GM12878 (cell line): ENCODE measurements at regions not wholly inside any gene's neighbourhood (a gene's known extent, or its start where the extent isn't known, plus 50 kb on each side); places are given as distances from the start of the nearest gene placed in this dataset.

Source experiments
- ATAC-seq: fragments of 200-7000 bp; cut with Tn5 transposase; 3 replicates; pipeline ENCODE4 v1.9.1; 2020; ENCODE audit warnings: mild to moderate bottlenecking, moderate library complexity
- BruUV-seq: library from RNA; stranded (reverse); fragments of 400-500 nt; replicated peaks from 2 replicates; lab custom pipeline; 2021; lab: Mats Ljungman, UMichigan
- CTCF ChIA-PET: fragments of 300-600 bp; sonication (Branson Sonifier 250); formaldehyde crosslinking; extraction: SDS; loops from one replicate; lab custom pipeline; 2021; ENCODE audit warnings: inconsistent platforms; lab: Yijun Ruan, JAX
- POLR2A ChIA-PET: fragments of 350-600 bp; formaldehyde crosslinking; extraction: SDS; loops from one replicate; lab custom pipeline; 2021; ENCODE audit warnings: inconsistent platforms; lab: Charles Lee
- RAD21 ChIA-PET: fragments of 300-600 bp; sonication (Branson Sonifier 250); formaldehyde crosslinking; loops from one replicate; lab custom pipeline; 2023; ENCODE audit warnings: antibody characterized with exemption; ENCODE audit not compliant: unreplicated experiment; lab: Charles Lee
- SMC1A ChIA-PET: fragments of 300-600 bp; sonication (Branson Sonifier 250); formaldehyde crosslinking; loops from one replicate; lab custom pipeline; 2023; ENCODE audit not compliant: unreplicated experiment, uncharacterized antibody; lab: Charles Lee
- DNase-seq: peaks from one replicate; pipeline ENCODE4 v3.0.0-alpha.2; 2011; ENCODE audit warnings: low read depth, low spot score
- FAIRE-seq: peaks from 3 replicates; lab custom pipeline; 2011; peaks lifted over from hg19 to GRCh38; lab: Jason Lieb, UNC
- H2AFZ ChIP-seq: 2 replicates; pipeline ENCODE4 v1.6.0; 2011; ENCODE audit warnings: low read depth, low read length, control low read depth; ENCODE audit not compliant: control insufficient read depth
- H3K27ac ChIP-seq: 2 replicates; pipeline ENCODE4 v1.5.1; 2011; ENCODE audit warnings: control low read depth; ENCODE audit not compliant: control insufficient read depth, insufficient read depth
- H3K27me3 ChIP-seq, 2 experiments: replicated peaks in 1 of 2; 2 replicates each; pipeline versions ENCODE4 v1.6.0 to v1.6.1; 2011; ENCODE audit warnings: low read length in 1 of 2; ENCODE audit not compliant: control insufficient read depth in 2 of 2, insufficient read depth in 2 of 2
- H3K36me3 ChIP-seq, 2 experiments: 2 replicates each; pipeline ENCODE4 v1.5.1; 2011; ENCODE audit warnings: low read length in 1 of 2; ENCODE audit not compliant: control insufficient read depth in 2 of 2, insufficient read depth in 2 of 2
- H3K4me1 ChIP-seq: 2 replicates; pipeline ENCODE4 v1.6.1; 2011; ENCODE audit warnings: mild to moderate bottlenecking, low read length, moderate library complexity, mixed read lengths; ENCODE audit not compliant: control insufficient read depth, insufficient read depth
- H3K4me2 ChIP-seq: 2 replicates; pipeline ENCODE4 v1.6.0; 2011; ENCODE audit warnings: control low read depth; ENCODE audit not compliant: control insufficient read depth, insufficient read depth
- H3K4me3 ChIP-seq: fragments of 200-600 bp; sonication (generic); 2 replicates; pipeline ENCODE4 v1.5.1; 2016
- H3K79me2 ChIP-seq: 2 replicates; pipeline ENCODE4 v1.6.0; 2011; ENCODE audit warnings: low read length; ENCODE audit not compliant: control insufficient read depth, insufficient read depth
- H3K9ac ChIP-seq: 2 replicates; pipeline ENCODE4 v1.8.0; 2011; ENCODE audit warnings: low read length, control low read depth, mixed read lengths; ENCODE audit not compliant: control insufficient read depth, insufficient read depth
- H3K9me3 ChIP-seq: replicated peaks from 3 replicates; pipeline ENCODE4 v1.5.1; 2011; ENCODE audit warnings: mild to moderate bottlenecking, low read length; ENCODE audit not compliant: control insufficient read depth, insufficient read depth
- H4K20me1 ChIP-seq: 2 replicates; pipeline ENCODE4 v1.6.0; 2011; ENCODE audit not compliant: control insufficient read depth, insufficient read depth
- ATF7 ChIP-seq: fragments of 450-650 bp; IDR thresholded peaks from 2 replicates; pipeline ENCODE4 v1.6.1; 2016; ENCODE audit warnings: low read depth, mild to moderate bottlenecking
- BHLHE40 ChIP-seq, 2 experiments: fragments of 450-650 bp in 1 of 2; IDR thresholded peaks; 2 replicates each; pipeline ENCODE4 v1.6.1; 2011 to 2017; ENCODE audit warnings: low read depth in 2 of 2, borderline replicate concordance in 1 of 2, improper control_type of control experiment in 1 of 2, low read length in 1 of 2, mild to moderate bottlenecking in 1 of 2
- CHD1 ChIP-seq: IDR thresholded peaks from 2 replicates; pipeline ENCODE4 v1.6.1; 2012; ENCODE audit warnings: low read depth, low read length, improper control_type of control experiment
- IRF4 ChIP-seq: IDR thresholded peaks from 2 replicates; pipeline ENCODE4 v1.6.1; 2011; ENCODE audit warnings: low read depth, low read length
- KAT2A ChIP-seq: conservative IDR thresholded peaks from 2 replicates; pipeline ENCODE4 v1.6.1; 2011; ENCODE audit warnings: low read depth, low read length; ENCODE audit not compliant: control insufficient read depth
- MAX ChIP-seq: IDR thresholded peaks from 2 replicates; pipeline ENCODE4 v1.6.1; 2012; ENCODE audit warnings: low read depth, low read length, improper control_type of control experiment
- NR2C2 ChIP-seq: IDR thresholded peaks from 2 replicates; pipeline ENCODE4 v1.6.1; 2011; ENCODE audit warnings: borderline replicate concordance, low read depth; ENCODE audit not compliant: control insufficient read depth, insufficient read length
- NRF1 ChIP-seq: conservative IDR thresholded peaks from 2 replicates; pipeline ENCODE4 v1.6.1; 2011; ENCODE audit warnings: mild to moderate bottlenecking, low read depth, low read length, improper control_type of control experiment
- POLR2AphosphoS2 ChIP-seq: IDR thresholded peaks from 2 replicates; pipeline ENCODE4 v1.6.1; 2011; ENCODE audit warnings: low read depth, mild to moderate bottlenecking, low read length, improper control_type of control experiment, moderate library complexity
- PRDM15 ChIP-seq: fragments of 450-650 bp; formaldehyde crosslinking; IDR thresholded peaks from 2 replicates; pipeline ENCODE4 v1.4.0; 2020; ENCODE audit warnings: mild to moderate bottlenecking, moderate library complexity
- RFX5 ChIP-seq: IDR thresholded peaks from 2 replicates; pipeline ENCODE4 v1.6.1; 2011; ENCODE audit warnings: low read depth, low read length, improper control_type of control experiment
- RUNX3 ChIP-seq: IDR thresholded peaks from 2 replicates; pipeline ENCODE4 v1.6.1; 2012; ENCODE audit warnings: low read length, inconsistent platforms
- SUZ12 ChIP-seq: fragments of 200-600 bp; sonication (generic); IDR thresholded peaks from one replicate; pipeline ENCODE4 v1.6.1; 2018; ENCODE audit warnings: antibody characterized with exemption, mild to moderate bottlenecking; ENCODE audit not compliant: unreplicated experiment
- ZBTB33 ChIP-seq: fragments of 450-650 bp; IDR thresholded peaks from 2 replicates; pipeline ENCODE4 v1.6.1; 2017; ENCODE audit warnings: mild to moderate bottlenecking
- ZNF24 ChIP-seq: fragments of 450-650 bp; IDR thresholded peaks from 2 replicates; pipeline ENCODE4 v1.6.1; 2017; ENCODE audit warnings: antibody characterized with exemption, mild to moderate bottlenecking
- WGBS: methylation state at CpG from one replicate; pipeline ENCODE4 v1.1.6; 2016; ENCODE audit warnings: low lambda C conversion rate; ENCODE audit not compliant: insufficient replicate concordance, insufficient coverage; ENCODE audit errors: missing lambda C conversion rate; 5-methylcytosine and 5-hydroxymethylcytosine counted together
- in situ Hi-C: fragments of 300-500 bp; cut with MboI; formaldehyde crosslinking; loops from 9 replicates; pipeline ENCODE4 v1.14.3; 2018; ENCODE audit warnings: mixed read lengths
- intact Hi-C: fragments of 100-400 bp; cut with micrococcal nuclease; formaldehyde crosslinking; loops from one replicate; pipeline ENCODE4 v1.14.2; 2022; ENCODE audit not compliant: unreplicated experiment

GRCh38 chr5:104139840-104140239 is 577.3 kb upstream of the NUDT12 start:
- no peak for ATAC-seq

More at GRCh38 chr5:104139840-104140239, 577.3 kb upstream of the NUDT12 start:
- no peak for DNase-seq
- no peak for FAIRE-seq
- ChIA-PET RAD21 (no interaction called here), SMC1A (interaction anchor here (0.6 to 1.1 kb wide), 2 partner anchors 10 to 336 kb away, joined by 3 read pairs; no protein-coding TSS in a partner anchor), CTCF (interaction anchor here (1.0 kb wide), 1 partner anchor 50 kb away, joined by 4 read pairs; no protein-coding TSS in a partner anchor), POLR2A (no interaction called here)
- Histone ChIP-seq H2AFZ (no peak overlapping the region), H3K79me2 (no peaks in the 10 kb centered on the region), H3K4me2 (no peak overlapping the region), H4K20me1 (no peaks in the 10 kb centered on the region), H3K27me3 (no peaks in the 10 kb centered on the region), H3K9ac (no peak overlapping the region), H3K4me1 (no peaks in the 10 kb centered on the region), H3K36me3 (no peaks in the 10 kb centered on the region), H3K4me3 (no peak overlapping the region), H3K9me3 (no peaks in the 10 kb centered on the region), H3K27ac (no peak overlapping the region)
- WGBS = 65% methylated on average over 3 of the region's 3 CpGs
- no TSS peak for BruUV-seq
- TF ChIP-seq NRF1 = no peak
- no peak for TF ChIP-seq IRF4
- TF ChIP-seq MAX = no peak
- no peak for TF ChIP-seq SUZ12
- TF ChIP-seq ATF7 = no peak
- TF ChIP-seq KAT2A = no peak
- TF ChIP-seq PRDM15 = no peak
- no peak for TF ChIP-seq POLR2AphosphoS2
- TF ChIP-seq RFX5 = no peak
- TF ChIP-seq NR2C2 = no peak
- no peak for TF ChIP-seq ZBTB33
- TF ChIP-seq CHD1 = no peak
- TF ChIP-seq ZNF24 = no peak
- TF ChIP-seq RUNX3 = no peak
- TF ChIP-seq BHLHE40 (IDR thresholded peaks at IDR 0.05; ENCODE audit: borderline replicate concordance in 1 of 2, low read depth in 2 of 2, low read length in 1 of 2) = no peak
- intact Hi-C loops (no loop called here), in situ Hi-C loops (no loop called here)
